ENCODE measurements at regions not wholly inside any gene's neighbourhood (a gene's known extent, or its start where the extent isn't known, plus 50 kb on each side); places are given as distances from the start of the nearest gene placed in this dataset.
"Not testable (repeated sequence)": the region's sequence is repeated elsewhere in the genome, so short reads cannot be mapped to it uniquely, and the experiment has no call there.

GRCh38 chr1:56258371-56258770 lies 321.0 kb downstream of the PLPP3 start:
- no peak for ATAC-seq
- no peaks in the 10 kb centered on the region for H3K4me1 Mint-ChIP-seq (ENCODE audit: low read depth)
- no peaks in the 10 kb centered on the region for H3K27me3 Mint-ChIP-seq (ENCODE audit: low read depth)
- H3K4me3 Mint-ChIP-seq: no peak overlapping the region
- CTCF ChIA-PET: no interaction called here
- H3K36me3 Mint-ChIP-seq (ENCODE audit: low read depth): no peaks in the 10 kb centered on the region
- H3K9me3 Mint-ChIP-seq (ENCODE audit: insufficient read depth): no peaks in the 10 kb centered on the region
- no peak overlapping the region for H3K27ac Mint-ChIP-seq
- DNase-seq: no peak
- POLR2A ChIA-PET: no interaction called here

- no peaks in the 10 kb centered on the region for H3K4me1 Mint-ChIP-seq (ENCODE audit: low read depth)
- POLR2A ChIA-PET: no interaction called here
Observed at GRCh38 chr1:56257726-56258125, 321.6 kb downstream of the PLPP3 start.

DNA sequence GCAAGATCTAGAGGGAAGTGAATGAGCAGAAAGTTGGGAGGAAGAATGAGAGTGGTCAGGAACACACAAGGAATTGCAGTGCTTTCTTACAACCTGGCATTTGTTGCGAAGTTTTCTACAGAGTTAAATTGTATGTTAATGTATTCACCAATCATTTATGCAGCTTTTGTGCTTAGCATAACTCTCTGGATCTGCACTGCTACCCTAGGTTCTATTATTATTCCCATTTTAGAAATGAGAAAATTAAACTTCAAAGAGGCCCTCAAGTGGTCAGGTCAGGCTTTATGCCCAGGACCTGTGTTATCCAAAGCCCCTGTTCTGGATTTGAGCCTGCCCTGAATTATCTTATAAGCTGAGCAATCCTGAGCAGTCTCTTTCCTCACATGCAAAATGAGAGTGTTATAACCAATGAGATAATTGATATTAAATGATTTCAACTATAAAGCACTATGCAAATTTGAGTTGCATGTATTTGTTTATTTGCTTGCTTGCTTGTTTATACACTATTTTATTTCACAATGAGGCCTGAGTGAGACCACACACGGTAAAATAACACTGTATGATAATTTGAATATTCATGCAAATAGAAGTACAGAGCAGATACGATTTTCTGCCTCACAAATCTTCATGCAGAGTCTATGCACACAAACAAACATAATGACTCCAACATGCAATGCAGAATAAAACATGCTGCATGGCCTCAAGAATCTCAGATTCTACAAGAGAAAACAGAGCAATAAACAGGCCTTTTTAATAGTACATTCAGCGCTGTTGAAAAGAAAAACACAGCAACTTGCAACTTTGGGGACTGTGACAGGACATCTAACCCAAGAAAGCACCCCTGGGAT lies 323.0 kb downstream of the PLPP3 start:
- H3K4me3 Mint-ChIP-seq: no peak overlapping the region
- H3K27me3 Mint-ChIP-seq (ENCODE audit: low read depth): no peaks in the 10 kb centered on the region
- ATAC-seq: no peak
- no peaks in the 10 kb centered on the region for H3K36me3 Mint-ChIP-seq (ENCODE audit: low read depth)
- CTCF ChIA-PET: no interaction called here
- no peak overlapping the region for H3K27ac Mint-ChIP-seq
- no peaks in the 10 kb centered on the region for H3K9me3 Mint-ChIP-seq (ENCODE audit: insufficient read depth)
- POLR2A ChIA-PET: no interaction called here
- no peak for DNase-seq
- H3K4me1 Mint-ChIP-seq (ENCODE audit: low read depth): no peaks in the 10 kb centered on the region

More at GRCh38 chr1:56257726-56258125, 321.6 kb downstream of the PLPP3 start:
- Mint-ChIP-seq H3K36me3 (ENCODE audit: low read depth) (no peaks in the 10 kb centered on the region), H3K9me3 (ENCODE audit: insufficient read depth) (no peaks in the 10 kb centered on the region), H3K27ac (no peak overlapping the region), H3K27me3 (ENCODE audit: low read depth) (no peaks in the 10 kb centered on the region), H3K4me3 (no peak overlapping the region)
- CTCF ChIA-PET: no interaction called here
- ATAC-seq (no peak), DNase-seq (no peak)

DNA sequence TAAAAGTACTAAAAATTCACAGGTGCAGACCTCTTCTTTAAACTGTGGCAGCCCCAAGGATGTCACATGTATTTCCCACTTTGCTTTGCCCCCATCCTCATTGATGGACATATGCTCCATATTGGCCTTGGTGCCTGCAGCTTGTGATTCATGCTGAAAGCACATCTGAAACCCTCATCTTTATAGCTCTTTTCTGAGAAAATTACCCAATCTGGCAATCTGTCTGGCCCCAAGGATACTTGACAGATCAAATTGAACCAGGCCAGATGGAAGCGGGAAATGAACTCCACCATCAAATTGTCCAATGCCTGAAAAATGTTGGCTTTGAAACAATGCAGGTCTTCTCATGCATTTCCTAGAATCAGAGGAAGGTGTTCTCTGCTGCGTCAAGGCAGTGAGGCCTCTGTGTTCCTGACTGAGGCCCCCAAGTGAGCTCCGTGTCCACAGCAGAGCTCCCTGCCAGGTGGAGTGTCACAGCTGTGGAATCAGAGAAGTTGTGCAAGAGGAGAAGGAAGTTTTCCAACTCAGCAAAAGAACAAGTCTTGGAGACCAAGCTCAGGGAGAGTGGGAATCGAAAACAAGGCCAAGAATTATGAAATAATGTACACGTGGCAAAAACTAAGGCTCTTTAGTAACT lies 323.7 kb downstream of the PLPP3 start:
- ATAC-seq: no peak

GRCh38 chr1:56254130-56254529 lies 325.2 kb downstream of the PLPP3 start:
- no peak for ATAC-seq
- no peaks in the 10 kb centered on the region for H3K36me3 Mint-ChIP-seq (ENCODE audit: low read depth)
- no peaks in the 10 kb centered on the region for H3K9me3 Mint-ChIP-seq (ENCODE audit: insufficient read depth)
- CTCF ChIA-PET: no interaction called here
- H3K27me3 Mint-ChIP-seq (ENCODE audit: low read depth): no peaks in the 10 kb centered on the region
- no peak for DNase-seq
- no peak overlapping the region for H3K4me3 Mint-ChIP-seq
- POLR2A ChIA-PET: no interaction called here
- no peak overlapping the region for H3K27ac Mint-ChIP-seq
- no peaks in the 10 kb centered on the region for H3K4me1 Mint-ChIP-seq (ENCODE audit: low read depth)

More for the DNA sequence above, 323.7 kb downstream of the PLPP3 start:
- Mint-ChIP-seq H3K36me3 (ENCODE audit: low read depth) (no peaks in the 10 kb centered on the region), H3K4me3 (no peak overlapping the region), H3K27ac (no peak overlapping the region), H3K9me3 (ENCODE audit: insufficient read depth) (no peaks in the 10 kb centered on the region), H3K4me1 (ENCODE audit: low read depth) (no peaks in the 10 kb centered on the region), H3K27me3 (ENCODE audit: low read depth) (no peaks in the 10 kb centered on the region)
- ChIA-PET POLR2A (no interaction called here), CTCF (no interaction called here)
- DNase-seq: no peak

DNA sequence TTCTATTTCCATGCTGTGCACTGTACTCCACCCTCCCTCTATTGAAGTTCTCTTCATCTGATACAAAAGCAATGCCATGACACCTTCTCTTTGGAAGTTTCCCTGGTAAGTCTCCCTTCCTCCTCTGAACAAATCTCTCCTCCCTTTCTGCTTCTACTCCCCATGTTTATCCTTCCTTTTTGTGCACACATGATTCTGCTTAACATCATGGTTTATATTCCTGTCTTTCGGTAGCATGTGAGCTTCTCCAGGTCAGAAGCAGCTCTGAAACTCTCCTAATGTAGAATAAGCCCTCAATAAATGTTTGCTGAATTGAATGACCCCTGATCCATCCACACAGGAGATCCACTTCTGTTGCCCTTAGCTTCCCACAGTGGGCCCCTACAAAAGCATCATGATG lies 328.6 kb downstream of the PLPP3 start:
- H3K4me3 Mint-ChIP-seq: no peak overlapping the region
- no peak for ATAC-seq
- POLR2A ChIA-PET: no interaction called here
- H3K27me3 Mint-ChIP-seq (ENCODE audit: low read depth): no peaks in the 10 kb centered on the region
- CTCF ChIA-PET: no interaction called here
- H3K36me3 Mint-ChIP-seq (ENCODE audit: low read depth): no peaks in the 10 kb centered on the region
- H3K4me1 Mint-ChIP-seq (ENCODE audit: low read depth): no peaks in the 10 kb centered on the region
- no peaks in the 10 kb centered on the region for H3K9me3 Mint-ChIP-seq (ENCODE audit: insufficient read depth)
- no peak overlapping the region for H3K27ac Mint-ChIP-seq
- no peak for DNase-seq

- Mint-ChIP-seq H3K27ac (no peak overlapping the region), H3K36me3 (ENCODE audit: low read depth) (no peaks in the 10 kb centered on the region), H3K9me3 (ENCODE audit: insufficient read depth) (no peaks in the 10 kb centered on the region), H3K4me1 (ENCODE audit: low read depth) (no peaks in the 10 kb centered on the region), H3K27me3 (ENCODE audit: low read depth) (no peaks in the 10 kb centered on the region), H3K4me3 (no peak overlapping the region)
- CTCF ChIA-PET: no interaction called here
- POLR2A ChIA-PET: no interaction called here
- no peak for ATAC-seq
- DNase-seq: no peak
Observed at GRCh38 chr1:56249234-56249633, 330.1 kb downstream of the PLPP3 start.

DNA sequence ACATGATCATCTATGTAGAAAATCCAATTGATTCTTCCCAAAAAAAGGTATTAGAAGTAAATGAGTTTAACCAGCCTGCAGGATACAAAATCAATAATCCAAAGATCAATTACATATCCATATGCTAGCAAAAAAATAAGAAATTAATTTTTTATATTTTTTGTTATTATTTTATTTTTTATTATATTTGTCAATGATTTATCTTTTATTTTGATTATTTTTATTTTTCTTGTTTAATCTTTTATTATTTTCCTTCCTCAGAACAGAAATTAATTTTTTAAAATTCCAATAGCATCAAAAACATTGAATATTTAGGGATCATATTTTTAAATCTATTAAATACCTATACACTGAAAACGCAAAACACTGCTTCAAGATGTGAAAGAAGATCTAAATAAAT lies 331.2 kb downstream of the PLPP3 start:
- no peaks in the 10 kb centered on the region for H3K9me3 Mint-ChIP-seq (ENCODE audit: insufficient read depth)
- CTCF ChIA-PET: no interaction called here
- ATAC-seq (no peak), DNase-seq (no peak)
- H3K27me3 Mint-ChIP-seq (ENCODE audit: low read depth): no peaks in the 10 kb centered on the region
- no peaks in the 10 kb centered on the region for H3K4me1 Mint-ChIP-seq (ENCODE audit: low read depth)
- POLR2A ChIA-PET: no interaction called here
- no peak overlapping the region for H3K27ac Mint-ChIP-seq
- no peaks in the 10 kb centered on the region for H3K36me3 Mint-ChIP-seq (ENCODE audit: low read depth)
- H3K4me3 Mint-ChIP-seq: no peak overlapping the region

- DNase-seq; POLR2A ChIA-PET; H3K4me1 Mint-ChIP-seq (ENCODE audit: low read depth); H3K9me3 Mint-ChIP-seq (ENCODE audit: insufficient read depth); ATAC-seq; H3K27ac Mint-ChIP-seq; H3K36me3 Mint-ChIP-seq (ENCODE audit: low read depth); H3K27me3 Mint-ChIP-seq (ENCODE audit: low read depth); H3K4me3 Mint-ChIP-seq; CTCF ChIA-PET: not testable (repeated sequence)
Observed at GRCh38 chr1:56246726-56247125, 332.6 kb downstream of the PLPP3 start.

DNA sequence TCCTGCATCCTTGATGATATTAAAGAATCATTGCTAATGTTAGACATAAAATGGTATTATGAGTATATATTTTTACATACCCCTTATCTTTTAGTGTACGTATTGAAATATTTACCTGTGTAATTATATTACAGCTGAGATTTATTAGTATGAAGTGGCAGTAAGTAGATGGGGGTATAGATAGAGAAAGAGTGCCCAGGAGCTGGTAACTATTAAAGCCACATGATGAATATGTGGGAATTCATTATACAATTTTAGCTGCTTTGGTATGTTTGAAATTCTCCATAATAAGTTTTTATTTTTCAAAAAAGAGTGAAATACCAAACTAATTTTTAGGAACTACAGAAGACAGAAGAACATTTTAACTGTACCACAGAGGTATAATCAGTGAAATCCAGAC lies 339.0 kb downstream of the PLPP3 start:
- POLR2A ChIA-PET: no interaction called here
- ATAC-seq: no peak
- CTCF ChIA-PET: no interaction called here
- Mint-ChIP-seq H3K9me3 (ENCODE audit: insufficient read depth) (peaks cover 7% of the 10 kb centered on the region), H3K36me3 (ENCODE audit: low read depth) (no peaks in the 10 kb centered on the region), H3K27me3 (ENCODE audit: low read depth) (no peaks in the 10 kb centered on the region), H3K27ac (no peak overlapping the region), H3K4me3 (no peak overlapping the region), H3K4me1 (ENCODE audit: low read depth) (no peaks in the 10 kb centered on the region)
- DNase-seq: no peak

DNA sequence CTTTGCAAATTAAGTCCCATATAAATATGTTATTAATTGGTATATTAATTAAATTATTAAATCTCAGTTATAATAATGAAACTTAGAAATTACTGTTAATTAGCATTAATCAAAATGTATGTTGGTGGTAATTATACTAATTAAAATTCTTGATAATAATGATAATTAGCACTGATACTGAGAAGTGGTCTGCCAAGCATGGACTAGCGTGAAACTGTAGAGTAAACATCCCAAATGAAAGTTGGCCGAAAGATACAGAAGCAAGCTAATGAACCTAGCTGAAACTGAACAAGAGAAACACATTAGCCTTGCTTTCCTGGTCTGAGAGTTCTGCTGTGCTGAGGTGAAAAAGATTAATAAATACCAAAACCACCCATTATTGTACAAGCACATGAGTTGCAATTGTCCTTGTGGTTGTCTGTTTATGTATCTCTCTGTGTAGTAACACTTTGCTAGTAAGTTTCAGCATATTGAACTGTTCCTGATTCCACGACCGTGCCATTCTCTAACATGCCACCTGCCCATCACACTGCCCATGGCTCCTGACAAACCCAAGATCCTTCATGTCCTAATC lies 341.8 kb downstream of the PLPP3 start:
- no peak for DNase-seq
- Mint-ChIP-seq H3K27ac (no peak overlapping the region), H3K4me1 (ENCODE audit: low read depth) (no peaks in the 10 kb centered on the region), H3K4me3 (no peak overlapping the region), H3K36me3 (ENCODE audit: low read depth) (no peaks in the 10 kb centered on the region), H3K9me3 (ENCODE audit: insufficient read depth) (peaks cover 7% of the 10 kb centered on the region), H3K27me3 (ENCODE audit: low read depth) (no peaks in the 10 kb centered on the region)
- no peak for ATAC-seq
- ChIA-PET POLR2A (no interaction called here), CTCF (no interaction called here)

DNA sequence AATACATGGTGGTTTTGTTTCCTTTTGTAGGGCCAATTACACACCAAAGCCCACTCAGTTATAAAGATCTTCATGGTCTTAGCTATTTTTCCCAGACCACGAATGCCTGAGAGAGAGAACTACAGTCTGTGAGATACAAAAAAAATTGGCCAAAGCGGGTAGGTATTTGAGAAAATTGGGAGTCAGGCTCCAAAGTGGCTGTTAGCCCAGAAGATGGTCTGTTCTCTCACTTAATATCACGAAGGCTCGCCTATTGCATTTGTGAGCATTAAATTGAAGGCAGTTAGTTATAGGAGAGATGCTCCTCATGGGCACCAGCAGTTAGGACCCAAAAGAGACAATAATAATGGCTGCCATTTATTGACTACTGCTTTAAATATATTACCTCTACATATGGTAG lies 342.7 kb downstream of the PLPP3 start:
- Mint-ChIP-seq H3K27me3 (ENCODE audit: low read depth) (no peaks in the 10 kb centered on the region), H3K4me3 (no peak overlapping the region), H3K9me3 (ENCODE audit: insufficient read depth) (peaks cover 7% of the 10 kb centered on the region), H3K36me3 (ENCODE audit: low read depth) (no peaks in the 10 kb centered on the region), H3K27ac (no peak overlapping the region), H3K4me1 (ENCODE audit: low read depth) (no peaks in the 10 kb centered on the region)
- ChIA-PET CTCF (no interaction called here), POLR2A (no interaction called here)
- no peak for DNase-seq
- no peak for ATAC-seq

All from activated CD8-positive, alpha-beta T cell treated with anti-CD3 and anti-CD28 coated beads, Interleukin-2, amount 10 ng/mL, durations not matched to agents 7 days and 5 days (primary cell).